ENCODE measurements at regions not wholly inside any gene's neighbourhood (a gene's known extent, or its start where the extent isn't known, plus 50 kb on each side); places are given as distances from the start of the nearest gene placed in this dataset.

- DNase-seq (ENCODE audit: low read depth), result no peak
Measured at GRCh38 chr3:127033171-127033570, 50.3 kb downstream of the PLXNA1 start.

GRCh38 chr3:127033786-127034185 is 50.9 kb downstream of the PLXNA1 start:
- no peak for DNase-seq (ENCODE audit: low read depth)

- DNase-seq (ENCODE audit: low read depth), result no peak
Measured at GRCh38 chr3:127034195-127034989, 51.5 kb downstream of the PLXNA1 start.

- no peak for DNase-seq (ENCODE audit: low read depth)
Measured at GRCh38 chr3:127034990-127035652, 52.2 kb downstream of the PLXNA1 start.

- DNase-seq (ENCODE audit: low read depth), result peak; percentile 26
Measured at GRCh38 chr3:127035677-127036076, 52.8 kb downstream of the PLXNA1 start.

- no peak for DNase-seq (ENCODE audit: low read depth)
Measured at GRCh38 chr3:127036209-127037020, 53.5 kb downstream of the PLXNA1 start.

GRCh38 chr3:127037021-127037400 is 54.1 kb downstream of the PLXNA1 start:
- DNase-seq (ENCODE audit: low read depth), result no peak

GRCh38 chr3:127037418-127037841 is 54.5 kb downstream of the PLXNA1 start:
- no peak for DNase-seq (ENCODE audit: low read depth)

GRCh38 chr3:127037971-127038446 is 55.1 kb downstream of the PLXNA1 start:
- DNase-seq (ENCODE audit: low read depth), result no peak

GRCh38 chr3:127038466-127038865 is 55.6 kb downstream of the PLXNA1 start:
- no peak for DNase-seq (ENCODE audit: low read depth)

- no peak for DNase-seq (ENCODE audit: low read depth)
Measured at GRCh38 chr3:127038923-127039581, 56.1 kb downstream of the PLXNA1 start.

GRCh38 chr3:127039719-127040118 is 56.8 kb downstream of the PLXNA1 start:
- no peak for DNase-seq (ENCODE audit: low read depth)

GRCh38 chr3:127040216-127040615 is 57.3 kb downstream of the PLXNA1 start:
- DNase-seq (ENCODE audit: low read depth), result no peak

- no peak for DNase-seq (ENCODE audit: low read depth)
Measured at GRCh38 chr3:127041264-127041820, 58.4 kb downstream of the PLXNA1 start.

- DNase-seq (ENCODE audit: low read depth), result no peak
Measured at GRCh38 chr3:127041933-127042332, 59.0 kb downstream of the PLXNA1 start.

- DNase-seq (ENCODE audit: low read depth), result no peak
Measured at GRCh38 chr3:127042634-127043033, 59.7 kb downstream of the PLXNA1 start.

- no peak for DNase-seq (ENCODE audit: low read depth)
Measured at GRCh38 chr3:127043041-127043641, 60.2 kb downstream of the PLXNA1 start.

- no peak for DNase-seq (ENCODE audit: low read depth)
Measured at GRCh38 chr3:127043731-127044510, 61.0 kb downstream of the PLXNA1 start.

- no peak for DNase-seq (ENCODE audit: low read depth)
Measured at GRCh38 chr3:127044996-127045395, 62.1 kb downstream of the PLXNA1 start.

- no peak for DNase-seq (ENCODE audit: low read depth)
Measured at GRCh38 chr3:127045435-127046045, 62.6 kb downstream of the PLXNA1 start.

Data from GM04503 (cell line).